HAP-1 (cell line): ENCODE measurements at regions not wholly inside any gene's neighbourhood (a gene's known extent, or its start where the extent isn't known, plus 50 kb on each side); places are given as distances from the start of the nearest gene placed in this dataset.
"Not testable (repeated sequence)": the region's sequence is repeated elsewhere in the genome, so short reads cannot be mapped to it uniquely, and the experiment has no call there.

Experiments
- DNase-seq, 2 experiments: peaks; one replicate each; pipeline ENCODE4 v3.0.0-alpha.2; 2016 to 2020; ENCODE audit warnings: low spot score in 2 of 2
- H3K27me3 ChIP-seq: fragments of 250-450 bp; sonication (Bioruptor Pico); 2 replicates; pipeline ENCODE4 v1.5.1; 2020; ENCODE audit warnings: low read depth, mild to moderate bottlenecking, moderate library complexity
- H3K36me3 ChIP-seq: fragments of 250-450 bp; sonication (Bioruptor Pico); replicated peaks from 2 replicates; pipeline ENCODE4 v1.5.1; 2020; ENCODE audit warnings: mild to moderate bottlenecking
- H3K4me1 ChIP-seq: fragments of 250-450 bp; sonication (Bioruptor Pico); 2 replicates; pipeline ENCODE4 v1.5.1; 2020; ENCODE audit warnings: mild to moderate bottlenecking
- H3K4me3 ChIP-seq: fragments of 250-450 bp; sonication (Bioruptor Pico); 2 replicates; pipeline ENCODE4 v1.5.1; 2020; ENCODE audit warnings: mild to moderate bottlenecking, moderate library complexity
- H3K9me3 ChIP-seq: fragments of 250-450 bp; sonication (Bioruptor Pico); 2 replicates; pipeline ENCODE4 v1.5.1; 2020; ENCODE audit warnings: mild to moderate bottlenecking, moderate library complexity
- in situ Hi-C: fragments of 300-500 bp; cut with MboI; formaldehyde crosslinking; loops from 3 replicates; pipeline ENCODE4 v1.14.3; 2020; ENCODE audit warnings: low sequenced_read_pairs, inconsistent platforms, mixed read lengths

- Histone ChIP-seq H3K4me1 (no peaks in the 10 kb centered on the region), H3K4me3 (no peak overlapping the region), H3K9me3 (no peaks in the 10 kb centered on the region), H3K36me3 (no peaks in the 10 kb centered on the region), H3K27me3 (no peaks in the 10 kb centered on the region)
- no peak for DNase-seq
- in situ Hi-C loops: no loop called here
Measured at GRCh38 chr6:51184046-51184445, 365.4 kb downstream of the TFAP2B start.

GRCh38 chr6:51193163-51193562, 374.5 kb downstream of the TFAP2B start:
- H3K9me3 ChIP-seq, H3K36me3 ChIP-seq, H3K4me3 ChIP-seq, H3K27me3 ChIP-seq, DNase-seq, in situ Hi-C loops, H3K4me1 ChIP-seq: not testable (repeated sequence)

DNA sequence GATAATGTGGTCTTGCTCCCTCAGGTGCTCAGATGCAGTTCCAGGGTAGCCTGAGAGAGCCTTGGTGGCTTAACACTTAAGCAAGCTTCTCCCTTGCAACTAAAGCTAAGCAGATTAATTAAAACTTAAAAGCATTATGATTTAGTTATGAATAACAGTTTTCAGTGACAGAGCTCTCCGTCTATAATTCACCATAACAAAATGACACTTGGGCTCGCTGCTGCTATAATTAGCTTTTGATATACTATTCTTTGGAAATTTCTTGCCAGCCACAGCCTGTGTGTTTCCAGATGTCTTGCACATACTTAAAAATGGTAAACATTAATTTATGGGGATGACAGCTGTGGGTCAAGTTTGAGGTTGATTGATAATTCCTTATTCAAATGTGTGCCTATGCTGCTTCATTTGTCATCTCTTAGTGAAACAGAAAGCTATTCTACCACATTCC, 380.5 kb downstream of the TFAP2B start:
- no peak overlapping the region for H3K4me3 ChIP-seq
- H3K27me3 ChIP-seq: no peaks in the 10 kb centered on the region
- no peak for DNase-seq
- no peaks in the 10 kb centered on the region for H3K36me3 ChIP-seq
- H3K9me3 ChIP-seq: no peaks in the 10 kb centered on the region
- in situ Hi-C loops: no loop called here
- H3K4me1 ChIP-seq: no peaks in the 10 kb centered on the region

- DNase-seq: no peak
- Histone ChIP-seq H3K9me3 (no peaks in the 10 kb centered on the region), H3K4me3 (no peak overlapping the region), H3K36me3 (no peaks in the 10 kb centered on the region), H3K27me3 (no peaks in the 10 kb centered on the region), H3K4me1 (no peaks in the 10 kb centered on the region)
- in situ Hi-C loops: no loop called here
Measured at GRCh38 chr6:51199733-51200260, 381.1 kb downstream of the TFAP2B start.

DNA sequence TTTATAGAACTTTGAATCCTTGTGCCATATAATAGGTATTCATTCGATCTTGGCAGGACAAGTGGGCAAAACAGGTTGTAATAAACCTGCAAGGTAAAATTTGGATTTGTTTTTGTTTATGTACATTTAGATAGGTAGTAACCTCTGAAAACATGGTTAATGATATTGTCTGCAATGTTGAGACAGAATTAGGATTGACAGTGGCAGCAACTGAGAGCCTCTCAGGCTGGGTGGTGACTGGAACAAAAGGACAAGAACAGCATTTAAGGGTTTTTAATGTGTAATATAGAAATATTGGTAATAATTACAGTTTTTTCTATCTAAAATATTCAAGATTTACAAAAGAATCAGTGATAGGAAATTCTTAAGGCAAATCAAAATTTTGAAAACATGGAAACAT, 382.0 kb downstream of the TFAP2B start:
- in situ Hi-C loops: no loop called here
- no peaks in the 10 kb centered on the region for H3K36me3 ChIP-seq
- no peaks in the 10 kb centered on the region for H3K4me1 ChIP-seq
- H3K27me3 ChIP-seq: no peaks in the 10 kb centered on the region
- no peak for DNase-seq
- no peaks in the 10 kb centered on the region for H3K9me3 ChIP-seq
- no peak overlapping the region for H3K4me3 ChIP-seq

GRCh38 chr6:51202653-51203052, 384.0 kb downstream of the TFAP2B start:
- H3K27me3 ChIP-seq, H3K4me3 ChIP-seq, H3K36me3 ChIP-seq, H3K4me1 ChIP-seq, in situ Hi-C loops, H3K9me3 ChIP-seq, DNase-seq: not testable (repeated sequence)

DNA sequence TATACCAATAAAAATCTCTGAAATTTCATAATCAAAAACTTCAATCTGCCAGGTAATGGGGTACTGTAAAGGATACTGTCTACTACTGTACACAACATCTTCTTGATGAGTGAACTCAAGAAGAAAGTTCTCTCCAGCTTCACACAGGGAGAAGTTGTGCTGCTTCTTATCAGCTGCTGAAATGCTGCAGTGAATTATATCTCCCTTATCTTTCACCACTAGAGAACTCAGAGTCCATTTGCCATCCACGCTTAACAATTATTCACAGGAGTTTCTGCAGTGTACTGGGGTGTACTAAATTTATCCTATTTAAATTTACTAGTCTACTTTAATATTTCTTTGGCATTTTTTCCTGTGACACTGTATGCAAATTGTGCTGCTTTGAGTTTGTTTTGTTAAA, 384.8 kb downstream of the TFAP2B start:
- no peaks in the 10 kb centered on the region for H3K27me3 ChIP-seq
- H3K9me3 ChIP-seq: no peaks in the 10 kb centered on the region
- H3K4me3 ChIP-seq: no peak overlapping the region
- no peaks in the 10 kb centered on the region for H3K36me3 ChIP-seq
- in situ Hi-C loops: no loop called here
- H3K4me1 ChIP-seq: no peaks in the 10 kb centered on the region
- DNase-seq: no peak

DNA sequence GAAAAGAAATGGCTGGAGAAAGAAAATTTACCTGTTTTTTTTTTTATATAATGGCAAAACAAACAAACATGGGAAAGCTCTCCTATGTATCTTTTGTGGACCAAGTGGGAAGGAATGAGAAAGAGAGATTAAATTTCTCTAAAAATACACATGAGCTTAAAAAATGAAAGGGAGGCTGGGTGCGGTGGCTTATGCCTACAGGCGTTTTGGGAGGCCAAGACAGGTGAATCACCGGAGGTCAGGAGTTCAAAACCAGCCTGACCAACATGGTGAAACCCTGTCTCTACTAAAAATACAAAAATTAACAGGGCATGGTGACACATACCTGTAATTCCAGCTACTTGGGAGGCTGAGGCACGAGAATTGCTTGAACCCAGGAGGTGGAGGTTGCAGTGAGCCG, 388.0 kb downstream of the TFAP2B start:
- H3K4me3 ChIP-seq, H3K4me1 ChIP-seq, in situ Hi-C loops, H3K9me3 ChIP-seq, H3K27me3 ChIP-seq, DNase-seq, H3K36me3 ChIP-seq: not testable (repeated sequence)

DNA sequence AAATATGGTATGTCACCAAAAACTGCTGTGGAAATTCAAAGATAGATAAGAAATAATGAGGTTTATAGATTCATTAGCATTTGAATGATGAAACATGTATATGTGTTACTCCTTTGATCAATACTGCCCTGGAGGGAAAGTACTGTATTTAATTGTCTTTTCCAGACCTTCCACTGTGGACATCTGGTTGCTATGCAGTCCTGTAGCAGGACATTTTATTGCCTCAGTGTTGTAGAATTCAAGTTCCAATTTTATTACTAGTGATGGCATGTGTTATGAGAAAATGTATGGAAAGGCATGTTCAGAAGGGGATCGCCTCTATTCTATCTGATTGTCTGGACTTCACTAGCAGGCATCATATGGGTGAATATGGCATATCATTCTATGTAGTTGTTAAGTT, 391.0 kb downstream of the TFAP2B start:
- in situ Hi-C loops: no loop called here
- H3K9me3 ChIP-seq: no peaks in the 10 kb centered on the region
- no peak for DNase-seq
- H3K4me1 ChIP-seq: no peaks in the 10 kb centered on the region
- H3K36me3 ChIP-seq: no peaks in the 10 kb centered on the region
- no peaks in the 10 kb centered on the region for H3K27me3 ChIP-seq
- no peak overlapping the region for H3K4me3 ChIP-seq

DNA sequence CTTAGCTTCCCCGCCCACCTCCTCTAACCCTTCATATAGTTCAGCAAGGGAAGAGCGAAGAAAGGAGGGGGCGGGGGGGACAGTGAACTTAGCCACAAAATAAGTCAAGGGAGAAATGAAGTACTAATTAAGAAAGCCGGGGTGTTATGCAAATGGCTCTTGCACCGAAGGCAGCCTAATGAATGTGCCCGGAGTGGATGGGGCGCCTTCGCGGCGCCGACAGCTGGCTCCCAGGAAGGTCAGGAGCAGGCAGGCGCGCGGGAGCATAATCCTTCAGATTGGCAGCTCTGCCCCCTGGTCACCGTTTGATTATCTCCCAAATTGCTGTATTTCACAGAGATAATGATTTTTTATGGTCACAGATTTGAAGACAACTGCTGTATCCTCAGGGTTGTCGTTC, 395.1 kb downstream of the TFAP2B start:
- no peak for DNase-seq
- H3K4me3 ChIP-seq: no peak overlapping the region
- H3K9me3 ChIP-seq: no peaks in the 10 kb centered on the region
- no peaks in the 10 kb centered on the region for H3K36me3 ChIP-seq
- H3K4me1 ChIP-seq: no peaks in the 10 kb centered on the region
- H3K27me3 ChIP-seq: no peaks in the 10 kb centered on the region
- in situ Hi-C loops: no loop called here

DNA sequence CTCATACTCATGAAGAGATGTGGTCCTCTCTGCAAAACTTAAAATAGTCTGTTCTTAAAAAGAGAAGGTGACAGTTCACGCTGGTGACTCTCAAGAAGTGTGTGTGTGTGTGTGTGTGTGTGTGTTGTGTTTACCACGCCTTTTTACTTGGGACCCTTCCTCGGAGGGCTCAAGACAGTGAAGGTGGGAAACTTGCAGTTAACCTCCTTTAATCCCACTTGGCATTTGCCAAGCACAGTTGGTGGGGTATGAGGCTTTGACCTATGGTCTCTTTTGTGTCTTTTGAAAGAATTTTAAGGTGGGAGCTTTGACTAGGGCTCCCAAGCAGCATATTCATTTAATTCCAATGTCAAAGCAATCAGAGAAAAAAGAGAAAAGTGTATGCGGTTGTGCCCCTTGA, 395.8 kb downstream of the TFAP2B start:
- Histone ChIP-seq H3K36me3 (no peaks in the 10 kb centered on the region), H3K4me3 (no peak overlapping the region), H3K4me1 (no peaks in the 10 kb centered on the region), H3K27me3 (no peaks in the 10 kb centered on the region), H3K9me3 (no peaks in the 10 kb centered on the region)
- in situ Hi-C loops: no loop called here
- DNase-seq: no peak

DNA sequence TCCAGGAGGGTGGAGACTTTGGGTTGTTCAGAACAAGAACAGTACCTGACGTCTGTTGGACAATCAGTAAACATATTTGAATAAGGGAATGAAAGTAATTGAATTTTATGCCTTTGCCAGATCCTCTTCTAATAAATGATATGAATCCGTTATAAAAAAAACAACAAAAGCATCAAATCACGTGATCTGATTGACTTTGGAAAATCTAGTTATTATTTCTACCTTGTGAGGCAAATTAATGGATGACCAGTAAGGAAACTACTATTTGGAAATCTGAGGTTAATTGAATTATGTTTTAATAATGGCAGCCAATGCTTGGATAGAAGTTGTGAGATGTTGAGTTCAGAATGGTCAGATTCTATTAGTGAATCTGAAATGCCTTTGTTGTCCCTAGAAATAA, 399.5 kb downstream of the TFAP2B start:
- no peaks in the 10 kb centered on the region for H3K4me1 ChIP-seq
- in situ Hi-C loops: no loop called here

GRCh38 chr6:51224580-51225240, 406.0 kb downstream of the TFAP2B start:
- H3K4me1 ChIP-seq, DNase-seq, H3K27me3 ChIP-seq, H3K4me3 ChIP-seq, in situ Hi-C loops, H3K36me3 ChIP-seq, H3K9me3 ChIP-seq: not testable (repeated sequence)

More for the DNA sequence above, 399.5 kb downstream of the TFAP2B start:
- Histone ChIP-seq H3K4me3 (no peak overlapping the region), H3K36me3 (no peaks in the 10 kb centered on the region), H3K27me3 (no peaks in the 10 kb centered on the region), H3K9me3 (no peaks in the 10 kb centered on the region)
- DNase-seq: no peak

DNA sequence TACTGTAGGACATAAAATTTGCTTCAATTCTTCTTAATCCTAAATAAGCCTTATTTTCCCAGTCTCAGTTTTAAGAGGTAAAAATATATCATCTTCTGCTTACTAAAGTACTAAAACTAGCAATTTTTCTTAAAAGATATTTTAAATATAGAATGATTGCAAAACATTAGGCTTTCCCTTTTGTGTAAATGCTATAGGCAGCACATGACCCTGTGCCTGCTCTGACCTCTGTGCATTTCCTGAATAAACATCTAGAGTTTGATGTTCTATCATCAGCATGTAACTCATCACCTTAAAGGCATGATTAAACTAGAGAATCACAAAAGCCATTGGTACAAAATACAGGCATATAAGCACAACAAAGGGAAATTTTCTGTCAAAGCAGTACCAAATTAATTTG, 422.7 kb downstream of the TFAP2B start:
- Histone ChIP-seq H3K27me3 (no peaks in the 10 kb centered on the region), H3K4me3 (no peak overlapping the region), H3K4me1 (no peaks in the 10 kb centered on the region), H3K36me3 (no peaks in the 10 kb centered on the region), H3K9me3 (no peaks in the 10 kb centered on the region)
- DNase-seq: no peak
- in situ Hi-C loops: no loop called here

DNA sequence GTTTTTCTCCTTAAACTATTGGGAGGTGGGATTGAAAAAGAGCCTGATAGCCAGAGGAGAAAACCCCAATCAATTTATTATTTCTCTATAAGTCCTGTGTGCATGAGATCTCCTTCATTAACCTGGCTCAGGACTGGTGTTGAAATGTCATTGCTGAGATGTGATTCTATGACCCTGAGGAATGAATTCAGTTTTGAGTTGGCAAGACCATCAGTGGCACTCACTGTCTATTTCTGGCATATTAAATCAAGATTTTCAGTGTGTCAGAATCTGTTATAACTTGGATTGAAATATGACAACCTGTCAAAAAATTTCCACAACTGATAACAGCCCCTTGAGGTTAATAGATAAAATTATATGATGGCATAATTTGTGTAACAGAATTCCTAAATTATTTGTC, 431.1 kb downstream of the TFAP2B start:
- in situ Hi-C loops: no loop called here
- H3K4me3 ChIP-seq: no peak overlapping the region
- DNase-seq: no peak
- H3K27me3 ChIP-seq: no peaks in the 10 kb centered on the region
- H3K4me1 ChIP-seq: no peaks in the 10 kb centered on the region
- no peaks in the 10 kb centered on the region for H3K36me3 ChIP-seq
- H3K9me3 ChIP-seq: no peaks in the 10 kb centered on the region
